Activated gamma-delta T cell (primary cell): ENCODE measurements at regions not wholly inside any gene's neighbourhood (a gene's known extent, or its start where the extent isn't known, plus 50 kb on each side); places are given as distances from the start of the nearest gene placed in this dataset.

Source experiments
- DNase-seq: peaks from one replicate; lab custom pipeline; 2025; lab: John Stamatoyannopoulos, UW

- DNase-seq: no peak
Measured at GRCh38 chr18:40366521-40366920, 1588.5 kb upstream of the PIK3C3 start.

- DNase-seq: no peak
Measured at GRCh38 chr18:40365526-40365925, 1589.5 kb upstream of the PIK3C3 start.

GRCh38 chr18:40360558-40360957, 1594.5 kb upstream of the PIK3C3 start:
- no peak for DNase-seq

GRCh38 chr18:40357536-40357935, 1597.5 kb upstream of the PIK3C3 start:
- no peak for DNase-seq

- no peak for DNase-seq
Measured at GRCh38 chr18:40356168-40356567, 1598.9 kb upstream of the PIK3C3 start.

- DNase-seq: no peak
Measured at GRCh38 chr18:40355726-40356125, 1599.3 kb upstream of the PIK3C3 start.

- DNase-seq: no peak
Measured at GRCh38 chr18:40348196-40348595, 1606.8 kb upstream of the PIK3C3 start.

- DNase-seq: no peak
Measured at GRCh38 chr18:40347261-40347660, 1607.8 kb upstream of the PIK3C3 start.

GRCh38 chr18:40346146-40346545, 1608.9 kb upstream of the PIK3C3 start:
- no peak for DNase-seq

GRCh38 chr18:40341701-40342100, 1613.3 kb upstream of the PIK3C3 start:
- DNase-seq: no peak

- no peak for DNase-seq
Measured at GRCh38 chr18:40338284-40338683, 1616.8 kb upstream of the PIK3C3 start.

GRCh38 chr18:40326985-40327384, 1628.0 kb upstream of the PIK3C3 start:
- DNase-seq: no peak

GRCh38 chr18:40325988-40326387, 1629.0 kb upstream of the PIK3C3 start:
- DNase-seq: no peak

GRCh38 chr18:40314199-40314598, 1640.8 kb upstream of the PIK3C3 start:
- no peak for DNase-seq

- no peak for DNase-seq
Measured at GRCh38 chr18:40313030-40313642, 1641.9 kb upstream of the PIK3C3 start.

GRCh38 chr18:40307627-40308026, 1647.4 kb upstream of the PIK3C3 start:
- DNase-seq: no peak

GRCh38 chr18:40296717-40297413, 1658.2 kb upstream of the PIK3C3 start:
- no peak for DNase-seq

- DNase-seq: no peak
Measured at GRCh38 chr18:40292985-40293710, 1661.9 kb upstream of the PIK3C3 start.

GRCh38 chr18:40283560-40283959, 1671.5 kb upstream of the PIK3C3 start:
- DNase-seq: no peak

- peak; percentile 5 for DNase-seq
Measured at GRCh38 chr18:40281356-40281755, 1673.7 kb upstream of the PIK3C3 start.

GRCh38 chr18:40274618-40275196, 1680.3 kb upstream of the PIK3C3 start:
- no peak for DNase-seq

- no peak for DNase-seq
Measured at GRCh38 chr18:40272630-40273231, 1682.3 kb upstream of the PIK3C3 start.
